K562 (cell line): ENCODE measurements at regions not wholly inside any gene's neighbourhood (a gene's known extent, or its start where the extent isn't known, plus 50 kb on each side); places are given as distances from the start of the nearest gene placed in this dataset.

Experiments used
- ATF6 ChIP-seq: sonication (generic); formaldehyde crosslinking; IDR thresholded peaks from 2 replicates; pipeline ENCODE4 v1.4.0; 2020; ENCODE audit warnings: mild to moderate bottlenecking, missing genetic modification reagents
- EHMT2 ChIP-seq: fragments of 450-650 bp; IDR thresholded peaks from 2 replicates; pipeline ENCODE4 v1.6.1; 2018; ENCODE audit warnings: antibody characterized with exemption
- FOXO4 ChIP-seq: fragments of 450-650 bp; formaldehyde crosslinking; IDR thresholded peaks from 2 replicates; pipeline ENCODE4 v1.4.0; 2020; ENCODE audit warnings: mild to moderate bottlenecking, moderate library complexity
- JUND ChIP-seq, 2 experiments: IDR thresholded peaks; 2 replicates in 1 of 2; 3 replicates in 1 of 2; pipeline ENCODE4 v1.6.1; 2011; ENCODE audit warnings: borderline replicate concordance in 2 of 2, low read depth in 2 of 2, low read length in 2 of 2, improper control_type of control experiment in 1 of 2, missing biosample characterization in 1 of 2, missing genetic modification characterization in 1 of 2, missing genetic modification reagents in 1 of 2
- LARP7 ChIP-seq: fragments of 450-650 bp; IDR thresholded peaks from 2 replicates; pipeline ENCODE4 v1.6.1; 2016
- MAX ChIP-seq: sonication (generic); formaldehyde crosslinking; IDR thresholded peaks from 2 replicates; pipeline ENCODE4 v1.9.0; 2022; ENCODE audit warnings: mild to moderate bottlenecking, missing genetic modification reagents
- PHTF2 ChIP-seq: fragments of 250-450 bp; sonication (Bioruptor Pico); IDR thresholded peaks from 2 replicates; pipeline ENCODE4 v1.5.0; 2021; ENCODE audit warnings: mild to moderate bottlenecking
- SMARCA4 ChIP-seq: fragments of 450-650 bp; IDR thresholded peaks from 2 replicates; pipeline ENCODE4 v1.6.1; 2016
- SPI1 ChIP-seq: IDR thresholded peaks from 2 replicates; pipeline ENCODE4 v1.6.1; 2011; ENCODE audit warnings: low read depth, low read length, control low read depth, borderline replicate concordance
- ZNF318 ChIP-seq, 2 experiments: fragments of 450-650 bp; IDR thresholded peaks; 2 replicates each; pipeline ENCODE4 v1.6.1; 2016; ENCODE audit warnings: mild to moderate bottlenecking in 2 of 2, borderline replicate concordance in 1 of 2, low read depth in 1 of 2, moderate library complexity in 1 of 2
- ZNF444 ChIP-seq: fragments of 250-450 bp; sonication (Bioruptor Pico); IDR thresholded peaks from 2 replicates; pipeline ENCODE4 v1.4.0; 2020; ENCODE audit warnings: mild to moderate bottlenecking, moderate library complexity
- ZNF561 ChIP-seq: fragments of 450-650 bp; formaldehyde crosslinking; conservative IDR thresholded peaks from 2 replicates; pipeline ENCODE4 v1.4.0; 2020; ENCODE audit warnings: mild to moderate bottlenecking, moderate library complexity
- ZNF740 ChIP-seq, 3 experiments: fragments of 200-800 bp in 1 of 3; sonication (Bioruptor generic) in 1 of 3; sonication (generic) in 1 of 3; formaldehyde crosslinking in 1 of 3; IDR thresholded peaks; 2 replicates each; pipeline versions ENCODE4 v1.6.1 to v1.8.0; 2016 to 2022; ENCODE audit warnings: mild to moderate bottlenecking in 2 of 3, missing compliant biosample characterization in 2 of 3, missing genetic modification characterization in 2 of 3, missing genetic modification reagents in 1 of 3

- no peak for TF ChIP-seq ZNF318 (IDR thresholded peaks at IDR 0.05; ENCODE audit: borderline replicate concordance in 1 of 2, low read depth in 1 of 2)
- TF ChIP-seq JUND (IDR thresholded peaks at IDR 0.05; ENCODE audit: borderline replicate concordance, low read depth, low read length): no peak
- TF ChIP-seq JUND (tag; IDR thresholded peaks at IDR 0.05; ENCODE audit: borderline replicate concordance, low read depth, low read length): no peak
- TF ChIP-seq PHTF2: no peak
- TF ChIP-seq SMARCA4: no peak
- TF ChIP-seq SPI1: no peak
- TF ChIP-seq ZNF444 (CRISPR knock-in tag): no peak
- TF ChIP-seq ZNF740 (CRISPR knock-in tag; IDR thresholded peaks at IDR 0.05): peak; percentile 50; the same call in 1 of the 2 replicates
- TF ChIP-seq ZNF740 (tag; IDR thresholded peaks at IDR 0.05): no peak
- TF ChIP-seq LARP7: no peak
- TF ChIP-seq MAX: no peak
- peak; percentile 43; the same call in 1 of the 2 replicates for TF ChIP-seq EHMT2
- TF ChIP-seq ATF6 (CRISPR knock-in tag): no peak
- no peak for TF ChIP-seq ZNF561 (CRISPR knock-in tag)
- TF ChIP-seq FOXO4 (CRISPR knock-in tag): no peak
Observed at GRCh38 chr7:155207326-155208002, 90.2 kb upstream of the INSIG1 start (continued).
